ENCODE measurements at regions not wholly inside any gene's neighbourhood (a gene's known extent, or its start where the extent isn't known, plus 50 kb on each side); places are given as distances from the start of the nearest gene placed in this dataset.

DNA sequence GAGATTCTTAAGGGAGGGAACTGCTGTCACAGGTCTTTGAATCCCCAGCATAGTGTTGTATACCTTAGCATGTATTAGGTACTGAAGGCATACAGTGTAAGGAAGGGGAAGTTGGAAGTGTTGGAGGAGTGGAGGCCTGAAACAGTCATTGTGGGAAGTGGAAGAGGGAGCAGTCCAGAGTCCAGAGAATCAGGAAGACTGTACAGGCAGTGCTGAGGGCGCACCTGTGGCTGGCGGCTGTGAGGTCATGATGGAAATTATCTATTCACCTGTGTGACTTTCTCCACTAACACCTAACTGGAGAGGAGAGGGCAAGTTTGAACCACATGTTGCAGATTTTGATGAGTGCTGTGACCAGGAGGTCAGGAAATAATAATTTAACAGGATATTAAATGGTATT, 119.7 kb upstream of the NIPBL start:
- H3K36me3 ChIP-seq, result no peaks in the 10 kb centered on the region
- TF ChIP-seq POLR2AphosphoS5 (IDR thresholded peaks at IDR 0.05) (no peak), POLR2A (IDR thresholded peaks at IDR 0.05) (no peak), EP300 (IDR thresholded peaks at IDR 0.05) (no peak)
- TF ChIP-seq, protein P1, sequence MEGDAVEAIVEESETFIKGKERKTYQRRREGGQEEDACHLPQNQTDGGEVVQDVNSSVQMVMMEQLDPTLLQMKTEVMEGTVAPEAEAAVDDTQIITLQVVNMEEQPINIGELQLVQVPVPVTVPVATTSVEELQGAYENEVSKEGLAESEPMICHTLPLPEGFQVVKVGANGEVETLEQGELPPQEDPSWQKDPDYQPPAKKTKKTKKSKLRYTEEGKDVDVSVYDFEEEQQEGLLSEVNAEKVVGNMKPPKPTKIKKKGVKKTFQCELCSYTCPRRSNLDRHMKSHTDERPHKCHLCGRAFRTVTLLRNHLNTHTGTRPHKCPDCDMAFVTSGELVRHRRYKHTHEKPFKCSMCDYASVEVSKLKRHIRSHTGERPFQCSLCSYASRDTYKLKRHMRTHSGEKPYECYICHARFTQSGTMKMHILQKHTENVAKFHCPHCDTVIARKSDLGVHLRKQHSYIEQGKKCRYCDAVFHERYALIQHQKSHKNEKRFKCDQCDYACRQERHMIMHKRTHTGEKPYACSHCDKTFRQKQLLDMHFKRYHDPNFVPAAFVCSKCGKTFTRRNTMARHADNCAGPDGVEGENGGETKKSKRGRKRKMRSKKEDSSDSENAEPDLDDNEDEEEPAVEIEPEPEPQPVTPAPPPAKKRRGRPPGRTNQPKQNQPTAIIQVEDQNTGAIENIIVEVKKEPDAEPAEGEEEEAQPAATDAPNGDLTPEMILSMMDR (IDR thresholded peaks at IDR 0.05), result no peak
- H3K4me1 ChIP-seq, result no peaks in the 10 kb centered on the region
- H3K4me3 ChIP-seq, result no peak overlapping the region
- DNase-seq, result peak in 1 of 2 donors; percentile 41
- H3K27me3 ChIP-seq, result no peaks in the 10 kb centered on the region
- 85 to 97% (median 94%) methylated on average over 2 of the region's 2 CpGs for WGBS, 5 donors
- H3K27ac ChIP-seq, result no peak overlapping the region
- intact Hi-C loops (cut with DNase I; ENCODE audit: low total_unique reads), result no loop called here
- H3K9me3 ChIP-seq, result no peaks in the 10 kb centered on the region

DNA sequence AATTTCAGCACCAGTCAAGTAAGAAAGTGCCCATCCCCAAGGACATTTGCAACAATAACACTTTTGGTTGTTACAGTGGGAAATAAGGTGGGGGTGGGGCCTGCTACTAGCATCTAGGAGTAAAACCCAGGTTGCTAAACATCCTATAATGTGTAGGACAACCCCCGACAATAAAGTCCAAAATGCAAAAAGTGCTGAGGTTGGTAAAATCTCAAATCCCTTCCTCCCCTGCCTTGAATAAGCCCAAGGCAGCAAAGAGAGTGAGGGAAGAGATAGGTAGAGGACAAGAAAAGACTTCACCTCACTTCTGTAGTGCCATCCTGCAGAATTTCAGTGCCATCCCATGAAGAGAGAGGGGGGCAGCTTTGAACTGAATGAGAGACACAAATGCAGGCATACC, 117.5 kb upstream of the NIPBL start:
- H3K27me3 ChIP-seq, result no peaks in the 10 kb centered on the region
- TF ChIP-seq POLR2AphosphoS5 (IDR thresholded peaks at IDR 0.05), result no peak
- TF ChIP-seq, protein P1 (IDR thresholded peaks at IDR 0.05), result no peak
- no peak for TF ChIP-seq POLR2A (IDR thresholded peaks at IDR 0.05)
- no peak for TF ChIP-seq EP300 (IDR thresholded peaks at IDR 0.05)
- intact Hi-C loops (cut with DNase I; ENCODE audit: low total_unique reads), result no loop called here
- no peaks in the 10 kb centered on the region for H3K9me3 ChIP-seq
- DNase-seq, result no peak
- no peaks in the 10 kb centered on the region for H3K36me3 ChIP-seq
- H3K4me3 ChIP-seq, result no peak overlapping the region
- 88 to 100% (median 95%) methylated on average over 1 of the region's 1 CpG for WGBS, 5 donors
- no peaks in the 10 kb centered on the region for H3K4me1 ChIP-seq
- no peak overlapping the region for H3K27ac ChIP-seq

DNA sequence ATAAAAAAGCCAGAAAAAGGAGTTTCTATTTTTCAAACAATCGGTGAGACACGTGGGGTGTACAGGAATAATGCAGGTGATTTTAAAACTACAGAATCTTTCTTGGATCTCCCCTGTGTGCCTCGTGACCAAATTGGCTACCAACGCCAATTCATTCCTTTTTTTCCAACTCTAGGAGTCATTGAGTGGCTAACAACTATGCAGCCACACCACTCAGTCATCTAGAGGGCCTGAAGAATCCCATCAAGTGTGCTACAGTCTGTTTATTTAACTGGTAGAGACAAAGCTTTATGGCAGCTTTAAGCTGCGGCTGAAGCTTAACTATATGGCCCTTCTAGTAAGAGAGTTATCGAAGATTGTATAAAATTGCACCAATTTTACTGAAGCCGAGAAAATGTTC, 113.1 kb upstream of the NIPBL start:
- Histone ChIP-seq H3K27ac (no peak overlapping the region), H3K36me3 (no peaks in the 10 kb centered on the region), H3K4me1 (no peaks in the 10 kb centered on the region), H3K27me3 (no peaks in the 10 kb centered on the region), H3K9me3 (peaks cover 0 to 5% (median 2%) of the 10 kb centered on the region in 4 donors), H3K4me3 (no peak overlapping the region)
- intact Hi-C loops (cut with DNase I; ENCODE audit: low total_unique reads), result no loop called here
- TF ChIP-seq EP300 (IDR thresholded peaks at IDR 0.05), result no peak
- TF ChIP-seq POLR2AphosphoS5 (IDR thresholded peaks at IDR 0.05), result no peak
- no peak for TF ChIP-seq POLR2A (IDR thresholded peaks at IDR 0.05)
- TF ChIP-seq, protein P1 (IDR thresholded peaks at IDR 0.05), result no peak
- 69 to 83% (median 74%) methylated on average over 7 of the region's 7 CpGs for WGBS, 5 donors
- DNase-seq, result no peak

DNA sequence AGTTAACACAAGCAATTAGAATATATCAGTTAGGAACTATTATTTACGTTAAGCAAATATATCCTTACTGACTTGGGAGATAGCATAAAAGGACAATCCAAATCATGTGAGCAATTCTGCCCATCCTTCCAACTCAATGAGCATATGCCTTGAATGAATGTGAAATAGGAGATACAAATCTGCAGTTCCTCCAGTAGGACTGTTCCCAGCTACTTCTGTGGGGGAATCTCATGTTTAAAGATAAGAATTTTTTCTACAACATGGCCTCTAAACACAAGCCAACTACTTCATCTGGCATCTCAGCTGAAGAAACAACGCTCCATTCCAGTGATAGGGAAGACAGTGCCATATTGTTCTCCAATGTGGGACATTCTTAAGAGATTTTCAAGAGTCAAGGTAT, 110.7 kb upstream of the NIPBL start:
- peaks cover 0 to 6% (median 0%) of the 10 kb centered on the region in 4 donors for H3K4me1 ChIP-seq
- H3K36me3 ChIP-seq, result no peaks in the 10 kb centered on the region
- TF ChIP-seq, protein P1 (IDR thresholded peaks at IDR 0.05), result no peak
- TF ChIP-seq POLR2A (IDR thresholded peaks at IDR 0.05), result no peak
- no peak for TF ChIP-seq POLR2AphosphoS5 (IDR thresholded peaks at IDR 0.05)
- TF ChIP-seq EP300 (IDR thresholded peaks at IDR 0.05), result no peak
- DNase-seq, result no peak
- H3K9me3 ChIP-seq, result peaks cover 0 to 5% (median 2%) of the 10 kb centered on the region in 4 donors
- intact Hi-C loops (cut with DNase I; ENCODE audit: low total_unique reads), result no loop called here
- no peaks in the 10 kb centered on the region for H3K27me3 ChIP-seq
- no peak overlapping the region for H3K27ac ChIP-seq
- H3K4me3 ChIP-seq, result no peak overlapping the region
- WGBS, 5 donors, result 63 to 77% (median 67%) methylated on average over 2 of the region's 2 CpGs
